ENCODE measurements at regions not wholly inside any gene's neighbourhood (a gene's known extent, or its start where the extent isn't known, plus 50 kb on each side); places are given as distances from the start of the nearest gene placed in this dataset.
"Not testable (repeated sequence)": the region's sequence is repeated elsewhere in the genome, so short reads cannot be mapped to it uniquely, and the experiment has no call there.

GRCh38 chr2:142745691-142746090, 131.8 kb upstream of the KYNU start:
- Histone ChIP-seq H3K27me3 (ENCODE audit: low read depth) (no peaks in the 10 kb centered on the region), H3K4me3 (no peak overlapping the region), H3K9me3 (replicated peaks) (peaks cover 18% of the 10 kb centered on the region), H3K27ac (replicated peaks) (no peak overlapping the region), H3K36me3 (no peaks in the 10 kb centered on the region), H3K4me1 (no peaks in the 10 kb centered on the region)
- intact Hi-C loops (cut with micrococcal nuclease) = no loop called here
- no peak for DNase-seq
- TF ChIP-seq, protein P1, sequence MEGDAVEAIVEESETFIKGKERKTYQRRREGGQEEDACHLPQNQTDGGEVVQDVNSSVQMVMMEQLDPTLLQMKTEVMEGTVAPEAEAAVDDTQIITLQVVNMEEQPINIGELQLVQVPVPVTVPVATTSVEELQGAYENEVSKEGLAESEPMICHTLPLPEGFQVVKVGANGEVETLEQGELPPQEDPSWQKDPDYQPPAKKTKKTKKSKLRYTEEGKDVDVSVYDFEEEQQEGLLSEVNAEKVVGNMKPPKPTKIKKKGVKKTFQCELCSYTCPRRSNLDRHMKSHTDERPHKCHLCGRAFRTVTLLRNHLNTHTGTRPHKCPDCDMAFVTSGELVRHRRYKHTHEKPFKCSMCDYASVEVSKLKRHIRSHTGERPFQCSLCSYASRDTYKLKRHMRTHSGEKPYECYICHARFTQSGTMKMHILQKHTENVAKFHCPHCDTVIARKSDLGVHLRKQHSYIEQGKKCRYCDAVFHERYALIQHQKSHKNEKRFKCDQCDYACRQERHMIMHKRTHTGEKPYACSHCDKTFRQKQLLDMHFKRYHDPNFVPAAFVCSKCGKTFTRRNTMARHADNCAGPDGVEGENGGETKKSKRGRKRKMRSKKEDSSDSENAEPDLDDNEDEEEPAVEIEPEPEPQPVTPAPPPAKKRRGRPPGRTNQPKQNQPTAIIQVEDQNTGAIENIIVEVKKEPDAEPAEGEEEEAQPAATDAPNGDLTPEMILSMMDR (IDR thresholded peaks at IDR 0.05; ENCODE audit: borderline replicate concordance) = no peak

- Histone ChIP-seq H3K36me3 (no peaks in the 10 kb centered on the region), H3K9me3 (replicated peaks) (peaks cover 23% of the 10 kb centered on the region), H3K27me3 (ENCODE audit: low read depth) (no peaks in the 10 kb centered on the region), H3K27ac (replicated peaks) (no peak overlapping the region), H3K4me1 (no peaks in the 10 kb centered on the region), H3K4me3 (no peak overlapping the region)
- TF ChIP-seq, protein P1 (IDR thresholded peaks at IDR 0.05; ENCODE audit: borderline replicate concordance) = no peak
- no peak for DNase-seq
- intact Hi-C loops (cut with micrococcal nuclease) = no loop called here
Observed at GRCh38 chr2:142742371-142743214, 134.9 kb upstream of the KYNU start.

DNA sequence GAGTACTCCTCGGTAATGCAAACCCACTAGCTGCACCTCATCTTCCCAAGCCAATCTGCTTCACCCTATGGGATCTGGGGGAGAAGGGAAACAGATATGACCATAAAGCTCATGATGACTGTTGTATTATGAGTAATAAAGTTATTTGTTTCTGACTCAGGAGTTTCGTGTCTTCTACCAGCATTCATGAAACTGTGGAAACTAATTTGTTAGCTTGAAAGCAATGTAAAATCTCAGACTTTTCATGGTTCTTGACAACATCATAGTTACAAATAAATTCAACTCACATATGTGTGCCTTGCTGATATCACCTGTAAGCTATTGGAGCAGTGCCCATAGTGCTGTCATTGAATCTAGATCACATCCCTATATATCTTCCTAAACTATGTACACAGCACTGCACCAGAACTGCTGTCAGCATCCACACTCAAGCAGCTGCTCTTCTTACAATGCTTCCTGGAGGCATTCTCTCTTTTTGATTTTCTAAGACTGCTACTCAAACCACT, 135.6 kb upstream of the KYNU start:
- H3K4me3 ChIP-seq = no peak overlapping the region
- intact Hi-C loops (cut with micrococcal nuclease) = no loop called here
- no peak overlapping the region for H3K27ac ChIP-seq (replicated peaks)
- H3K9me3 ChIP-seq (replicated peaks) = peaks cover 23% of the 10 kb centered on the region
- no peaks in the 10 kb centered on the region for H3K27me3 ChIP-seq (ENCODE audit: low read depth)
- TF ChIP-seq, protein P1 (IDR thresholded peaks at IDR 0.05; ENCODE audit: borderline replicate concordance) = no peak
- no peaks in the 10 kb centered on the region for H3K4me1 ChIP-seq
- DNase-seq = no peak
- no peaks in the 10 kb centered on the region for H3K36me3 ChIP-seq

DNA sequence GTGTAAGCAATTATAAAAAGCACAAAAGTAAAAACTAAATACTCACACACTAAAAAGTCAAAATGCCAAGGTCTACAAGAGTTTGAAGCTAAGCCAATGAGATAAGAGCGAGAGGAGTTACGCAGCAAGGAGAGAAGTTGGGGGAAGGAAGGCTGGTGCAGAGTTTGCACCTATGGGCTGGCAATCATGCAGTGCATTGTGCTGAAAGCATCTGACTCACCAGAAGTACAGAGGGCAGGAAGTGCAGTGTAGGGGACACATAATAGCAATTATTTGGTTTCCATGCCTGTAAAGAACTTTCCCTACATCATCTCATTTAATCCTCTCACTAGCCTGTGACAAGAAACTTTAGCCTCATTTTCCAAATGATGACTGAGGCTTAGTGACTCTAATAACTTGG, 142.7 kb upstream of the KYNU start:
- peaks cover 7% of the 10 kb centered on the region for H3K9me3 ChIP-seq (replicated peaks)
- no peaks in the 10 kb centered on the region for H3K36me3 ChIP-seq
- TF ChIP-seq, protein P1 (IDR thresholded peaks at IDR 0.05; ENCODE audit: borderline replicate concordance) = no peak
- no peak overlapping the region for H3K27ac ChIP-seq (replicated peaks)
- no peak for DNase-seq
- H3K4me3 ChIP-seq = no peak overlapping the region
- no peaks in the 10 kb centered on the region for H3K4me1 ChIP-seq
- intact Hi-C loops (cut with micrococcal nuclease) = no loop called here
- no peaks in the 10 kb centered on the region for H3K27me3 ChIP-seq (ENCODE audit: low read depth)

DNA sequence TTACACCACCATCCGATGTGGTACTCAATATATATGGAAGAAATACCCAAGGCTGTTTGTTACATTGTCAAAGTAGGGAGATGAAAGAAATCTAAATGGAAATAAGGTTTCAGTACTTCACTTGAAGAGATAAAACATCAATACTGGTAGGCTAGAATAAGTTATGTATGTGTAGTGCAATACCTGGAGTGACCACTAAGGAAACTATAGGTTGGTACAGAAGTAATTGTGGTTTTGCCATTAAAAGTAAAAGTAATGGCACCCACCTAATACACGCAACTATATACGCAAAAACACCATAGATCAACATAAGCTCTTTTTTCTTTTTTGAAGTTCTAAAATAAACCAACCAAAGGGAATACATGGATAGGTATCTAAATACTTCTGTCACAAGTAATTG, 143.2 kb upstream of the KYNU start:
- no peaks in the 10 kb centered on the region for H3K36me3 ChIP-seq
- H3K27ac ChIP-seq (replicated peaks) = no peak overlapping the region
- H3K9me3 ChIP-seq (replicated peaks) = peaks cover 9% of the 10 kb centered on the region
- intact Hi-C loops (cut with micrococcal nuclease) = no loop called here
- no peaks in the 10 kb centered on the region for H3K27me3 ChIP-seq (ENCODE audit: low read depth)
- H3K4me3 ChIP-seq = no peak overlapping the region
- DNase-seq = no peak
- TF ChIP-seq, protein P1 (IDR thresholded peaks at IDR 0.05; ENCODE audit: borderline replicate concordance) = no peak
- no peaks in the 10 kb centered on the region for H3K4me1 ChIP-seq

DNA sequence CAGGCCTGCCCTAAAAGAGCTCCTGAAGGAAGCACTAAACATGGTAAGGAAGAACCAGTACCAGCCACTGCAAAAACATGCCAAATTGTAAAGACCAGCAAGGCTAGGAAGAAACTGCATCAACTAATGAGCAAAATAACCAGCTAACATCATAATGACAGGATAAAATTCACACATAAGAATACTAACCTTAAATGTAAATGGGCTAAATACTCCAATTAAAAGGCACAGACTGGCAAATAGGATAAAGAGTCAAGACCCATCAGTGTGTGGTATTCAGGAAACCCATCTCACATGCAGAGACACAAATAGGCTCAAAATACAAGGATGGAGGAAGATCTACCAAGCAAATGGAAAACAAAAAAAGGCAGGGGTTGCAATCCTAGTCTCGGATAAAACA, 147.7 kb upstream of the KYNU start:
- H3K4me1 ChIP-seq; H3K27me3 ChIP-seq (ENCODE audit: low read depth); H3K36me3 ChIP-seq; H3K27ac ChIP-seq (replicated peaks); H3K4me3 ChIP-seq; DNase-seq; intact Hi-C loops (cut with micrococcal nuclease): not testable (repeated sequence)
- H3K9me3 ChIP-seq (replicated peaks) = peaks cover 22% of the 10 kb centered on the region

- H3K27me3 ChIP-seq (ENCODE audit: low read depth); H3K4me3 ChIP-seq; H3K36me3 ChIP-seq; H3K27ac ChIP-seq (replicated peaks); intact Hi-C loops (cut with micrococcal nuclease); DNase-seq; H3K4me1 ChIP-seq: not testable (repeated sequence)
- peaks cover 18% of the 10 kb centered on the region for H3K9me3 ChIP-seq (replicated peaks)
Observed at GRCh38 chr2:142727821-142728478, 149.5 kb upstream of the KYNU start.

Data from left ventricle myocardium inferior (tissue), 1 donor.